ENCODE measurements at regions not wholly inside any gene's neighbourhood (a gene's known extent, or its start where the extent isn't known, plus 50 kb on each side); places are given as distances from the start of the nearest gene placed in this dataset.

DNA sequence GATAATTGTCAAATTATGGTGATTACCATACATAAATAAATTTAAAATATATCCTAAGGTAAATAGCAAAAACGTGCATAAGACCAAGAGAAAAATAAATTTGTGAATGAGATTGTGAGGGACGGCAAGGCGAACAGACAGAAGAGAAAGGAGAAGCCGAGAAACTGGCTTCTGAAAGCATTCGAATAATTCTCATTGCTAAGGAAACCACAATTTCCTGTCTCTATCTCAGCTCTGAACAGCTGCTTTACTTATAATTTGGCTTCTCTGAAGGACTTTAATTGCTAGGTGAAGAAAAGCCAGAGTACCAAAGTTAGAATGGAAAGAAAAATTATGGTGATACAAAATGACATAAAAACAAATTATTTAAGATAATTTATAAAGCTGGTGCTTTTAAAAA, 79.0 kb upstream of the RGS17 start:
- TF ChIP-seq, protein P1, sequence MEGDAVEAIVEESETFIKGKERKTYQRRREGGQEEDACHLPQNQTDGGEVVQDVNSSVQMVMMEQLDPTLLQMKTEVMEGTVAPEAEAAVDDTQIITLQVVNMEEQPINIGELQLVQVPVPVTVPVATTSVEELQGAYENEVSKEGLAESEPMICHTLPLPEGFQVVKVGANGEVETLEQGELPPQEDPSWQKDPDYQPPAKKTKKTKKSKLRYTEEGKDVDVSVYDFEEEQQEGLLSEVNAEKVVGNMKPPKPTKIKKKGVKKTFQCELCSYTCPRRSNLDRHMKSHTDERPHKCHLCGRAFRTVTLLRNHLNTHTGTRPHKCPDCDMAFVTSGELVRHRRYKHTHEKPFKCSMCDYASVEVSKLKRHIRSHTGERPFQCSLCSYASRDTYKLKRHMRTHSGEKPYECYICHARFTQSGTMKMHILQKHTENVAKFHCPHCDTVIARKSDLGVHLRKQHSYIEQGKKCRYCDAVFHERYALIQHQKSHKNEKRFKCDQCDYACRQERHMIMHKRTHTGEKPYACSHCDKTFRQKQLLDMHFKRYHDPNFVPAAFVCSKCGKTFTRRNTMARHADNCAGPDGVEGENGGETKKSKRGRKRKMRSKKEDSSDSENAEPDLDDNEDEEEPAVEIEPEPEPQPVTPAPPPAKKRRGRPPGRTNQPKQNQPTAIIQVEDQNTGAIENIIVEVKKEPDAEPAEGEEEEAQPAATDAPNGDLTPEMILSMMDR (IDR thresholded peaks at IDR 0.05; ENCODE audit: unreplicated experiment): no peak
- no TSS peak for BruUV-seq (replicated peaks)
- Mint-ChIP-seq H3K4me3 (ENCODE audit: unreplicated experiment) (no peak overlapping the region), H3K36me3 (ENCODE audit: insufficient read depth, unreplicated experiment) (no peaks in the 10 kb centered on the region), H3K4me1 (ENCODE audit: insufficient read depth, unreplicated experiment) (peaks cover 6% of the 10 kb centered on the region), H3K27ac (ENCODE audit: low read depth, unreplicated experiment) (no peak overlapping the region), H3K27me3 (ENCODE audit: insufficient read depth, unreplicated experiment) (no peaks in the 10 kb centered on the region), H3K9me3 (ENCODE audit: unreplicated experiment) (no peaks in the 10 kb centered on the region)
- POLR2A ChIA-PET: no interaction called here
- no peak for DNase-seq (ENCODE audit: unreplicated experiment)
- CTCF ChIA-PET: interaction anchor here (1.8 kb wide), 1 partner anchor 21 kb away, joined by 6 read pairs; no protein-coding TSS in a partner anchor
- intact Hi-C loops (cut with micrococcal nuclease): no loop called here

DNA sequence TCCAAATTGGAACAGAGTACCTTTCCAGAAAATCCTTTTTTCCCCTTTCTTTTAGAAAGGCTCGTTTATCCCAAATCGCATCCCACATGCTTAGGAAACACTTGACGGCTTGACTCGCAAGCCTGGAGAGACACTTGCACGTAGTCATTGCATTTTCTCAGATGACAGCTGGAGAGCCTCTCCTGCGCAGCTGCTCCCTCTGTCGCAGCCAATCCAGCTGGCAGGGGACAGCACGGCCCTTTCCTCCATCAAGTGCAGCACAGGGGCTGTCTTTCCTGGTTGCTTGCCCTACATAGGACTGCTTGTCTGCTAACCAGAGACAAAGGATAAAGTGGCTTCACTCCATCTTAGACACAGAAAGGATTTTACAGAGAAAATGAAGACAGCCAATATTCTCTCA, 77.6 kb upstream of the RGS17 start:
- intact Hi-C loops (cut with micrococcal nuclease): no loop called here
- BruUV-seq (replicated peaks): no TSS peak
- Mint-ChIP-seq H3K4me1 (ENCODE audit: insufficient read depth, unreplicated experiment) (peaks cover 6% of the 10 kb centered on the region), H3K27me3 (ENCODE audit: insufficient read depth, unreplicated experiment) (no peaks in the 10 kb centered on the region), H3K27ac (ENCODE audit: low read depth, unreplicated experiment) (no peak overlapping the region), H3K9me3 (ENCODE audit: unreplicated experiment) (no peaks in the 10 kb centered on the region), H3K36me3 (ENCODE audit: insufficient read depth, unreplicated experiment) (no peaks in the 10 kb centered on the region), H3K4me3 (ENCODE audit: unreplicated experiment) (no peak overlapping the region)
- no peak for DNase-seq (ENCODE audit: unreplicated experiment)
- TF ChIP-seq, protein P1 (IDR thresholded peaks at IDR 0.05; ENCODE audit: unreplicated experiment): no peak
- POLR2A ChIA-PET: no interaction called here
- CTCF ChIA-PET: no interaction called here

DNA sequence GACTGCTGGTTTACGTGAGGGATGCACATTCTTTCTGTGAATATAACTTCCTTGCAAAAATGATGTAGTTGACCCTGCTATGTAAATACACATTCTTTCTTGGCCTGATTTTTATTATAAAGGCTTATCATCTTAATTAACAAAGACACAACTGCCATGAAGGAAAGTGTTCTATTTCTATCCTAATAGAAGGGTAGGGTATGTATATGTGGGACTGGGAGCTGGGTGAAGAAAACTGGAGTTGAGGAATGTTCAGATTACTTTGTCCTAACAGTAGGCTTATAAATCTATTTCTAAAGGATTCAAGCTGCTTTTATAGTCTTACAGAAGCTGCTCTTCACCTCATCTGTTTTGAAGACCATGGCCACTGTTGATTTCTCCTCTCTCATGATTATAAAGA, 76.5 kb upstream of the RGS17 start:
- Mint-ChIP-seq H3K36me3 (ENCODE audit: insufficient read depth, unreplicated experiment) (no peaks in the 10 kb centered on the region), H3K9me3 (ENCODE audit: unreplicated experiment) (no peaks in the 10 kb centered on the region), H3K27me3 (ENCODE audit: insufficient read depth, unreplicated experiment) (no peaks in the 10 kb centered on the region), H3K4me3 (ENCODE audit: unreplicated experiment) (no peak overlapping the region), H3K27ac (ENCODE audit: low read depth, unreplicated experiment) (no peak overlapping the region), H3K4me1 (ENCODE audit: insufficient read depth, unreplicated experiment) (peaks cover 6% of the 10 kb centered on the region)
- TF ChIP-seq, protein P1 (IDR thresholded peaks at IDR 0.05; ENCODE audit: unreplicated experiment): no peak
- intact Hi-C loops (cut with micrococcal nuclease): no loop called here
- no TSS peak for BruUV-seq (replicated peaks)
- ChIA-PET CTCF (no interaction called here), POLR2A (no interaction called here)
- no peak for DNase-seq (ENCODE audit: unreplicated experiment)

DNA sequence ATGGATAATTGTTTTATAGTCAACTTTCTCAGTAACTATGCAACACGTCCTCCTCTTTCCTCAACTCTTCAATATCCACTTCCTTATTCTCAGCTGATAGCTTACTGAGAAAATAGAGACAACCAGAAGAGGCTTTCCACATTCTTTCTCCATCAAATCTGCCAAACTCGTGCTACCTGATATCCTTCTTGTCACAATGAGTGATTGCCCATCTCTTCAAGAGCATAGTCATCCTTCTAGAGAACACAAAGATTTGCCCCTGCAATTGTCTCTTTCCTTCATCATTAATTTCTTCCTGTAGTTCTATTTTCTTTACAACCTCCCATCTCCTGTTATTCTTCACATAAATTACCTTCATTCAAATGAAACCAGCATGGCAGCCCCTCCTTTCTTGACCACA, 75.9 kb upstream of the RGS17 start:
- no TSS peak for BruUV-seq (replicated peaks)
- H3K27ac Mint-ChIP-seq (ENCODE audit: low read depth, unreplicated experiment): no peak overlapping the region
- CTCF ChIA-PET: interaction anchor here (2.1 kb wide), 1 partner anchor 24 kb away, joined by 4 read pairs; no protein-coding TSS in a partner anchor

More for the DNA sequence above, 75.9 kb upstream of the RGS17 start:
- Mint-ChIP-seq H3K4me3 (ENCODE audit: unreplicated experiment) (no peak overlapping the region), H3K9me3 (ENCODE audit: unreplicated experiment) (no peaks in the 10 kb centered on the region), H3K36me3 (ENCODE audit: insufficient read depth, unreplicated experiment) (no peaks in the 10 kb centered on the region), H3K4me1 (ENCODE audit: insufficient read depth, unreplicated experiment) (peaks cover 6% of the 10 kb centered on the region), H3K27me3 (ENCODE audit: insufficient read depth, unreplicated experiment) (no peaks in the 10 kb centered on the region)
- DNase-seq (ENCODE audit: unreplicated experiment): no peak
- intact Hi-C loops (cut with micrococcal nuclease): no loop called here
- POLR2A ChIA-PET: no interaction called here
- TF ChIP-seq, protein P1 (IDR thresholded peaks at IDR 0.05; ENCODE audit: unreplicated experiment): no peak

All from MCF 10A (cell line).